Occipital lobe (tissue), 1 donor: ENCODE measurements at regions not wholly inside any gene's neighbourhood (a gene's known extent, or its start where the extent isn't known, plus 50 kb on each side); places are given as distances from the start of the nearest gene placed in this dataset.
"Not testable (repeated sequence)": the region's sequence is repeated elsewhere in the genome, so short reads cannot be mapped to it uniquely, and the experiment has no call there.

ENCODE experiments used
- DNase-seq: peaks from one replicate; lab custom pipeline; 2025; lab: John Stamatoyannopoulos, UW

GRCh38 chr11:43119275-43119970 is 192.4 kb upstream of the API5 start:
- no peak for DNase-seq

GRCh38 chr11:43122546-43122945 is 189.2 kb upstream of the API5 start:
- DNase-seq, result no peak

DNA sequence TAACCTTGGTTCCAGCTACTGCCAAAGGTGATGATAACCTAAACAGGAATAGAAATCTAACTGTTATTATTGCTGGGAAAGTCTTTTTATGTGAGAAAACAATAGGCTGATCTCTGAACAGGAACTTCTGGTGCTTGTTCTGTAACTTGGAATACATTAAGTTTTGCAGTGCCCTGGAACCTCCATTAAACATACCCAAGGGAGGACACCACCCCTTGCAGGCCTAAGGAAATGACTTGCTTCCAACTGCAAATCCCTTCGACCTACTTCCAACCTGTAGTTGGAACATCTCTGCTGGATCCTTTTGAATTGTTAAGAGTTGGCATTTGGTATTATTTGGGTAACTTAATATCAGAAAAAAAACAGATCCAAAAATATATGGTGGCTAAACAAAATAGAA is 188.4 kb upstream of the API5 start:
- DNase-seq, result no peak

GRCh38 chr11:43124272-43124935 is 187.4 kb upstream of the API5 start:
- no peak for DNase-seq

DNA sequence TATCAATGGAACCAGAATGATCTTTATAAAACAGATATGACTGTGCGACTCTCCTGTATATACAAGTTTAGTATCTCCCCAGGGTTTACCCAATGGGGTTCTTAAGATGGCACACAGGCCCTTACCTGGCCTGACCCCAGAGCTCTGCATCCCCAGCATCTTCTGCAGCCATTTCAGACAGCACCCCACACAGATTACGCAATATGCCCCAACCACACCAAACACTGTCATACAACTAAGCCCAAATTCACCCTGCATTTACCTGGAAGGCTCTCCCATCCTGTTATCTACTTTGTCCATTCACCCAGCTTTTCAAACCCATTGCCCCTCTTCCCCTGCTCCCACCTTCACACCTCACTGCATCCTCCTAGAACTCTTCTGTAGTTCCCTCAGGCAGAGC is 182.5 kb upstream of the API5 start:
- no peak for DNase-seq

DNA sequence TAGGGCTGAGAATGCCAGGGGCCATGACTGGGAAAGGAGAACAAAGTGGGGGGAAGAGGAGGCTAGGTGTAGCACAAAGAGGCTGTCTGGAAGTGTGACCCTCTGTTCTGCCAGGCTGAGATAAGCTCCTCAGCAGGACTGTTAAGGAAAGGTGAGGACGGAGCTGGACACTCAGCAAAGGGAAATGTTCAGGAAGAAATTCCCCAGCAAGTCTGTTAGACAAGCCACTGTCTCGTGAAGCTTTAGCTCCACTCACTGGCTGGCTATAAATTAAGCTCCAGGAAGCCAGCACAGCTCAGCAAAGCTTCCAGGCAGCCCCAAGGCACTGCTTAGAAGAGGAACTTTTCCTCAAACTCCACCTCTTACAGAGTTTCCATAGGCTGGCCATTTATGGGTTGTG is 181.2 kb upstream of the API5 start:
- peak; percentile 27 for DNase-seq

- DNase-seq, result no peak
Measured at GRCh38 chr11:43135966-43136534, 175.7 kb upstream of the API5 start.

DNA sequence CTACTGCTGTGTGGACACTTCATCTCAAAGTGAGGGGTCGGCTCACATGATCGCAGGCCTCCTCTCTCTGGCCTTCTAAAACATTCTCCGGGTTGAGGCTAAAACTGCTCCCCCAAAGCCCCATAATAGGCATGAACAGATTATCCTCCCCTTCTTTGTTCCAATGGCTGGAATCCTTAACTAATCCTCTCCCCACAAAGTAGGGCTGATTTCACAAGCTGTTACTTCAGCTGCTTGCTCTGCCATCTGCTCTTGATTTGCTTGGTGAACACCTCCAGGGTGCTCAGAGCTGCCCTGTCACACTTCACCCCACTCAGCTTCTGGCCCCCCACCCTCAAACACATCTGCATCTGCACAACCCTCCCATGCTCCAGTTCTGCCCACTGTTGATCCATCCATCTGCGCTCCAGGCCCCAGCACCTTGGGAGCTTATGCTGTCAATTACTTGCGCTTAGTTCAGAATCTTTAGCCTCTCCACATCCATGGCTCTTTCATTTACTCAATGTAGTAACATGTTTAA is 173.1 kb upstream of the API5 start:
- no peak for DNase-seq

DNA sequence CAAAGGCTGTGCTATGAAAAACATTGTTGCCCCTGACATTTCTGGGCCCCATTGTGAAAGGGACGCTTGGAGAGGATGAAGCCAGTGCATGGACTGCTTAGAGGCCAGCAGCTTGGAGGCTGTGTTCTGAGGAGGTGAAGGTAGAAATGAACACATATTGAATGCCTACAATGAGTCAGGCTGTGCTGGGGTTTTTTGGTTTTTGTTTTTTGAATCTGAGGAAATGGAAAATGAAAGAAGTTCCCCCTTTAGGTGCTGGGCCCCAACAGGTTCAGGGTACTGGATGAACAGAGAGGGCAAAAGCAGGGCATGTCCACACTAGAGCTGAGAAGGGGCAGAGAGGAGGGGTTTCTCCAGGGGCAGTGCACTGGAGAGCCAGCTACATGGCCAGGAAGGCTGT is 166.1 kb upstream of the API5 start:
- DNase-seq, result no peak

DNA sequence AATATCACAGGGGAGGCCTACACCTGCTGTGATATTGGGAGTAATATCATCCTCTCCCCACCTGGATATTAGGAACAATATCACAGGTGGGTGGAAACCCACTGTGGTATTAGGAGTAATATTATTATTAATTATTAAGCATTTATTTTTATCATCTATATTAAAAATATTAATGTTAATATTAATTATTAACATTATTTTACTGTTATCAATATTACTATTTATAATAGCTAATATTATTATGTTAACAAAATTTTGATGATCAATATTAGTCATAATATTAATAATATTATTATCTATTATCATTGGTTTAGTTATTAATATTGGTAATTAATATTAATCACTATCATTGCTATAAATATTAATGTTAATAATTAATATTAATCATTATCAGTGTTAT is 161.1 kb upstream of the API5 start:
- no peak for DNase-seq

GRCh38 chr11:43164831-43165230 is 147.0 kb upstream of the API5 start:
- DNase-seq, result no peak

DNA sequence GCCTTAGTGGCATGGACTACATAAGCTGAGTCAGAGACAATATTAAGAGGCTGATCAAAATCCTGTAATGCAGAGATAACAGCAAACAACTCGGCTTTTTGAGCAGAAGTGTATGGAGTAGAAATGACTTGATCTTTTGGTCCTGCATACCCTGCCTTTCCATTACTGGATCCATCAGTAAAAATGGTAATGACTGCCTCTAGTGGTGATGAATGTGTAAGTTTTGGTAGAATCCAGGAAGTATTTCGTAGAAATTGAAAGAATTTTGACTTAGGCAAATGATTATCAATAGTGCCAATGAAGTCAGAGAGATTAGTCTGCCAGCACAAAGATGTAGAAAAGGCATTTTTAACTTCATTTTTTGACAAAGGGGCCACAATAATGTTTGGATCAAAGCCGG is 146.4 kb upstream of the API5 start:
- DNase-seq, result not testable (repeated sequence)

- DNase-seq, result not testable (repeated sequence)
Measured at GRCh38 chr11:43168241-43168640, 143.6 kb upstream of the API5 start.

DNA sequence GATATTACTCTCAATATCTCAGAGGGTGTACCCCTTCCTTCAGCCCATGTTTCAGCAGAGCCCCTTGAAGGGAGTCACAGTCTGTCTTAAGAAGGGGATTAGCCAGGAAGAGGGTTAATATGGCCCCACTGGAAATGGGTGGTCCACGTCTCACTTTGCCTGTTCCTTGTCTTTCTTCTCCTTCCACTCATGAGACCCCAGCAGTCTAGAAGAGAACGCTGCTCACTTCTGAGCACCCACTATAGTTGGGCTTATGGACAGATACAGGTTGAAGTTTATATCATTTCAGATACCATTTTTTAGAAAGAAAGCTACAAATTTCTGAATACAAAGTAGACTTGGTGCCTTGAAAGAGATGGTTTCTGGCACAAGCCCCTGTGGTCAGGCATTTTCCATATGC is 139.3 kb upstream of the API5 start:
- DNase-seq, result no peak

DNA sequence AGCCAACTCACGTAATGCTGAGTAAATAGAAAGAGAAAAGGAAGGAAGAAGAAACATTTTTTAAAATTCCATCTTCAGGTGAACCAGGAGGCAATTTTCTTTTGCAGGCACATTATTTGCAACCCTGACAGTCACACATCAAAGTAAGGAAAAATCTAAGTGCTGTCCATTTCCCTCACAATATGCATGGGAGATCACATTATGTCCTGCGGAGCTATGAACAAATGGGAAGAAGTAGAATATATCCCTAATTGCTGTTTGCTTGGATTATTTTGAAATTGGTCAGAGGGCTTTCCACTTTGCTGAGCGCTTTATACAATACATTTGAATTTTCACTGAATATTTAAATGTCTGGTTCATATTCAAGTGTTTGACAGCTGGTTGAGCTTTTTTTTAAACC is 133.8 kb upstream of the API5 start:
- no peak for DNase-seq

DNA sequence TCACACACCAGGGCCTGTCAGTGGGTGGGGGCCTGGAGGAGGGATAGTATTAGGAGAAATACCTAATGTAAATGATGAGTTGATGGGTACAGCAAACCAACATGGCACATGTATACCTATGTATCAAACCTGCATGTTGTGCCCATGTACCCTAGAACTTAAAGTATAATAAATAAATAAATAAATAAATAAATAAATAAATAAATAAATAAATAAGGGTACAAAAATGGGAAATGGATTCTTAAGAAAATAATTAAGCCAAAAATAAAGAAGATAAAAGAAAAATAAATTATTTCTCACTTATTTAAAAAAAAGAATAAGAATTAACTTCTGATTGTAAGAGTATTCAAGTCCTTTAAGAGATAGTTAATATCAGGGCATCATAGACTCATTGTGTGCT is 117.3 kb upstream of the API5 start:
- not testable (repeated sequence) for DNase-seq

GRCh38 chr11:43197379-43197778 is 114.4 kb upstream of the API5 start:
- no peak for DNase-seq

- DNase-seq, result no peak
Measured at GRCh38 chr11:43200031-43200430, 111.8 kb upstream of the API5 start.

- no peak for DNase-seq
Measured at GRCh38 chr11:43212279-43212678, 99.5 kb upstream of the API5 start.

DNA sequence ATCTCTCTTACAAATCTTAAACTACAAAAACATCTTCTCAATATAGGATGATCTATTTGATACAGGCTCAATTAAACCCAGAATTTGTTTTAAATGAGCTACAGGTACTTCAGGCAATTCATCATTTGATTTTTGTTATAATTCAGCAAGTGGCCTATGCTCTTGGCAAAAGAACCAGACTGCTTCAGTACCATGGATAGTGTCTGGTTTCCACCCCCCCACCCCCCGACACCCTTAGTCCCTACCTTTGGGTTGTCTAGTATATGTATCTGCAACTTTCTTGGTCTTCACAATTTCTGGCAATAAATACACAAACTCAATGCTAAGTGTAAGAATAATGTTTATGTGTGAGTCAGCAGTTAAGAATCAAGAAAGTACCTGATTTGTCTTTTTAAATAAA is 97.3 kb upstream of the API5 start:
- no peak for DNase-seq

- no peak for DNase-seq
Measured at GRCh38 chr11:43217849-43218248, 93.9 kb upstream of the API5 start.

GRCh38 chr11:43222215-43222614 is 89.6 kb upstream of the API5 start:
- no peak for DNase-seq

- no peak for DNase-seq
Measured at GRCh38 chr11:43223026-43223425, 88.8 kb upstream of the API5 start.
